ENCODE measurements at regions not wholly inside any gene's neighbourhood (a gene's known extent, or its start where the extent isn't known, plus 50 kb on each side); places are given as distances from the start of the nearest gene placed in this dataset.

GRCh38 chr2:139142252-139142880 is 362.2 kb upstream of the NXPH2 start:
- peak in 1 of 5 experiments; percentile 1 for DNase-seq

GRCh38 chr2:139124271-139124670 is 344.1 kb upstream of the NXPH2 start:
- no peak for DNase-seq

- no peak for DNase-seq
Measured at GRCh38 chr2:139123795-139124194, 343.6 kb upstream of the NXPH2 start.

- DNase-seq = no peak
Measured at GRCh38 chr2:139122711-139123158, 342.5 kb upstream of the NXPH2 start.

DNA sequence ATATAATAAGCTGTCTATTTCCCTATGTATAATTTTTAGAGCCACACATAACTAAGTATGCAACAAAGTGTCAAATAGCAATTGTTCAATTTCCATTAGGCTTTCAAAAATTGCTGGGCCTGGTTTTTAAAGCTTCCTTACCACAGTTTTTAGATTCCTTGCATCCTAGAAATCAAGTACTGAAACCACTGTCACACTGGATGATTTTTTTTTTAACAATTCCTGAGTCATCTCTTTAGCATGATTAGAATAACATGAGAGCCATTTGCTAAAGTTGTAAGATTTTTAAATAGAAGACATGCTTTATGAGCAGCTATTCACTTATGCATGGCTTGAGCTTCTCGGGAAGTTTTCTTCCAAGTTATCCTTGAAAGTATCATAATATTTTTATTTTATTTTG is 319.5 kb upstream of the NXPH2 start:
- DNase-seq = no peak

DNA sequence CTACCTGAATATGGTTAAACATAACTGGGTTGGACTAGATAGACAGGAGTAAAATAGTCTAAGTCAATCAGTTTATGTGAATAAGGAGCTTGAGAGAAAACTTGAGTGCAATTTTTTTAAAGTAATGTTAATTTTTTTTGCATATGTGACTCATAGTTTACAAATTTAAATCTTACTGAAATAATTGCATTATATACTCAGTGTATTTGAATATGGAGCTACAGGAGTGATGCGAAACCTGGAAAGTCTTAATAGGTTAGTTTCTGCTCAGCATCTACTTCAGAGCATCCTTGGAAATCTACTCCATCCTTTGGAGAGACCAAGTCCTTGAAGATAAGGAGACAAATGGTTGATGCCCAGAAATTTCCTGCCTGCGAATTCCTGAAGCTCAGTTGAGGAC is 318.8 kb upstream of the NXPH2 start:
- no peak for DNase-seq

DNA sequence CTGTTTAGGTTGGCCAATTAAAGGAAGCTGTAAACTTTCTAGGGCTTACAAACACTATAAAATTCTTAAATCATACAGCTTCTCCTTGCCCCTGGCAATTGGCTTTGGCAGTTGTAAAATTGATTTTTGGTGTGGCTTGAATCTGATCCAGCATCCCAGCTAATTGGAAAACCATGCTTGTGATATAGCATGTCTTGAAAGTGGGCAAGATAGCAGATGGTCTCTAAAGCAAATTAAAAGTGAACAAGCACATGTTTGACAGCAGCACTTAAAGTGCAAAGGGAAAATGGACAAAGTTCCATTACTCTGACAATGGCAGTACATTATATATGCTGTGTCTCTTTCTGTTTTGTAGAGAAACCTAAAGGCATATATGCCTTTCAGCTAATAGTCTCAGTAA is 302.9 kb upstream of the NXPH2 start:
- no peak for DNase-seq

DNA sequence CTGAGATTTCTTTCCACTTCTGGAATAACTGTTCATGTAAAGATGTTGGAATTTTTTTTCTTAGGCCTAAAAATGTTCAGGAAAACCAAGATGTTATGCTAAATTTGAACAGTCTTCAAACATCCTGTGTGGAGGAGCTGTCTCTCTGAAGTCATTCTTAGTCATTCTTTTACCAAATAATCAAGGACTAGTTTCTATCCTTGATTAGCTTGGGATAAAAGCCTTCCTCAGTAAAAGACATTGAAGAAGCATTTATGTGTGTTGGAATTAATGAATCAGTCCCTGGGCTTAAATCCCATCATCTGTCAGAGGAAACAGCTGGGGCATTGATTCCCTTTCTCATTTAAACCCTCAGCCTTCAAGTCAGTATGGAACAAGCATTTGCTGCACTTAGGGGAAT is 300.1 kb upstream of the NXPH2 start:
- no peak for DNase-seq

DNA sequence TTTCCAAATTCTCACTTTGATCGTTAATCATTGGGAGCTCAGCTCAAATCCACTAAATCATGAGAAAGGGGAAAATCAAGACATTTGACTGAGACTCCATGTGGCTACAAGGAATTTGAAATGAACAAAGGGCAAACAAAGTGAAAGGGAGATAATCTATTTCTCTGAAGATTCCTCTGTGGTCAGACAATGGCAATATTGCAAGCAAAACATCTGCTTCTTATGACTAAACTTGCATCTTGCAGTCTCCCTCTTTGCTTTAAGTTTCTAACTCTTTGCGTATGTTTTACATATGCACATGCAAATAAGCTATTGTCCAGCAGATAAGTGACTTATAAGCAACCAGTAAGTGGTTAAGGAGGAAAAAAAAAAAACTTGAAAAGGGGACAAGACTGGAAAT is 299.1 kb upstream of the NXPH2 start:
- DNase-seq = no peak

GRCh38 chr2:139078376-139078775 is 298.2 kb upstream of the NXPH2 start:
- DNase-seq = no peak

DNA sequence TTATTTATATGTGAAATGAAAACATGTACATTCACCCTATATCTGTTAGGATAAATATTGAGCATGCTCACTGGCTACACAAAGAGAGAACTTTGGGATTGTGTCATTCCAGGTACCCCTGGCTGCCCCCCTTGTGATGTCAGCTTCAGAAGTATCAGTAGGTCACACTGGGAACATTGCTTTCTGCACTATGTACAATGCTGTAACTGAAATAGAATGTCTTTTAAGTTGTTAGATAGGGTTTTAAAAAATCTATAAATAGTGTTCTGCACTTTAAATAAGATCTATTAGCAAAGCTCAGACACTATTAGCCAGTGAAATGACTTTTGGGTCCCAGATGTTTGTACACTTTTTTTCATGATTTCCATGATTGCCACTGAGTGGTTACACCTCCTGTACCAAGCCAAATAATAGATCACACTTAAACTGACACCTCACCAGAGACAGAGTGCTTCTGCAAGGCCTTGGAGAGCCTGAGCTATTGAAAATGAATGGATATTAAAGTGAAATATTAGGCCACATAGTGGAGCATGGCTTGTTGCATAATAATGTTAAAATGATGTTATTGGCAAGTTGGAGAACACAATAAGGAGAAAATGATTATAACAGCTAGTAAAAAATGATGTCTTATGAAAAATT is 297.0 kb upstream of the NXPH2 start:
- DNase-seq = no peak

GRCh38 chr2:139067874-139068273 is 287.7 kb upstream of the NXPH2 start:
- no peak for DNase-seq

DNA sequence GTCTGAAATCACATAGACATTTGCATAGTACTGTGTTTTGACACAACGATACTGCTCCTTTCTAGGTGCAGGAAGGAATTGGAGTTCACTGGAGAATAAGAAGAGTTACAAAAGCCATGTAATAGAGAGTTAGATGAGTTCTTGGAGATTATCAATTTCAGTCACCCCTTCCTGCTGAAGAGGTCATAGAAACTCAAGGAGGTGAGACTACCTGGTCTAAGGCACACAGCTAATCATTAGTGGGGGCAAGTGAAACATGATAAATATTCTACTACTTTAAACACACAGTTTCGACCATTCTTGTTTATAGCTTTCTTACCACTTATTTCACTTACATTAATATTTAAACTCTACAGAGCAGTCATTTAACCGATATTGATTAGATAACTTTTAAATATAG is 286.9 kb upstream of the NXPH2 start:
- no peak for DNase-seq

DNA sequence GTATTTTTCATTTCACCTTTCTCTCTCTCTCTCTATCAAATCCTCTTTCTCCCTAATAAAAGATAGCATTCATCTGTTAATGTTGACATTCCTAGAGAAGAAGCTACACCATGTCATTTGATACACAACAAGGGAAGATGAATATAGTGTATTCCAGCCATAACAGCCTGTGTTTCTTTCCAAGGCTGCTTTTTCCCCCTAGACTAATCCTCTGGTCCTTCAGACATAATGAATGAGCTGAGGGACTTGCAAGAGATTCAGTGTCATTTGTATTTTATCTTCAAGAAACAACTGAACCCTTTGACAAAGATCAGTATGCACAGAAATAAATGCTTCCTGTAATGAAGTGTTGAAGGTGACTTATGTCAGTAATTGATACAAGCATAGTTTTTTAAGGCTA is 284.0 kb upstream of the NXPH2 start:
- no peak for DNase-seq

GRCh38 chr2:139059617-139060016 is 279.4 kb upstream of the NXPH2 start:
- DNase-seq = no peak

DNA sequence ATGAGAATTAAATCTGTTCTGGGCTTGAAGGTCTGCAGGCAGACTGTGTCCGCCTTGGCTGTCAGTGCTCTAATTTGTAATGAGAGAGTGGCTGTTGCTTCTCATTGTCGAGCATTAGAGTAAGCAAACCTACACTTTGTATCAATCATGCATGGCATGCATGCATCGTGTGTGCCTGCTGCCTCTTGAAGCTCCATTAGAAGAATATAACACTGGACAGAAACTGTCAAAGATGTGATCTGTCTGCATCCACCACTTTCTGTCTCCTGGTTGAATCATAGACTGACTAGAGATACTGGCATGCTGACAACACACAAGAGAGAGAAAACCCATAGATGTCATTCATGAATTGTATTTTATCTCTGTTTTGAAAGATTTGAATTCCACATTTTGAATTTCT is 275.0 kb upstream of the NXPH2 start:
- no peak for DNase-seq

- no peak for DNase-seq
Measured at GRCh38 chr2:139048017-139048416, 267.8 kb upstream of the NXPH2 start.

DNA sequence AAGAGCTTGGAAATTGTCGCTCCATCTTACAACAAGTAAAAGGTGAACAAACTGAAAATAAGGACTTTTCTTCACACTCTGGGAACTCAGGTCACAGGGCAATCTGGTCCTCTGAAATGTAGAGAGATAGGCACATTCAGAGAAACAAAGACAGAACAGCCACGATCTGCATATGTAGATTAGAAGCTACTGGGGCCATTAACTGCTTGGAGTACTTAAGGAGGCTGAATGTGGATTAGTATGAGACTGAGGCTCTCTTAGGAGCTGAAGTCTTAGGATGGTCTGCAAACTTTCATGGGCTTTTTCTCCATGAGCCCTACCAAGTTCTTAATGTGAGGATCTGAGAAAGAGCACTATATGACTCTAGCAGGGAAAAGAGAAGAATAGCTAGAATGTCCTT is 265.3 kb upstream of the NXPH2 start:
- no peak for DNase-seq

DNA sequence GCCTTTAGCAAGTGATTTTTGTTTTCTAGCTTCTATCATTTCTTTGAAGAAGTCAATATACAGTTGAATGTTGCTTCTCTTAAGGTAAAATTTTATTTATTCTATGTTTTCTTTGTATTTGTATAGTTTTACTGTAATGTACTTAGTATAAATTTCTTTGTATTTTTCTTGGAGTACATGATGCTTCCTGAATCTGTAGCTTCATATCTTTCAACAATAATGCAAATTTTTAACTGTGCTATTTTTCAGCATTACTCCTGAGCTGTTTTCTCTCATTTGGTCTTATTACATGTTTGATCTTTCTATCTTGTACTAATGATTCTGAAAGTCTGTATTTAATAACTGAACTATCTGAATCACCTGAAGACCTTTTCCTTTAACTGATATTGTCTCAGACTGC is 253.9 kb upstream of the NXPH2 start:
- DNase-seq = no peak

GRCh38 chr2:139033300-139033699 is 253.1 kb upstream of the NXPH2 start:
- no peak for DNase-seq

GRCh38 chr2:139031722-139032121 is 251.5 kb upstream of the NXPH2 start:
- DNase-seq = no peak

DNA sequence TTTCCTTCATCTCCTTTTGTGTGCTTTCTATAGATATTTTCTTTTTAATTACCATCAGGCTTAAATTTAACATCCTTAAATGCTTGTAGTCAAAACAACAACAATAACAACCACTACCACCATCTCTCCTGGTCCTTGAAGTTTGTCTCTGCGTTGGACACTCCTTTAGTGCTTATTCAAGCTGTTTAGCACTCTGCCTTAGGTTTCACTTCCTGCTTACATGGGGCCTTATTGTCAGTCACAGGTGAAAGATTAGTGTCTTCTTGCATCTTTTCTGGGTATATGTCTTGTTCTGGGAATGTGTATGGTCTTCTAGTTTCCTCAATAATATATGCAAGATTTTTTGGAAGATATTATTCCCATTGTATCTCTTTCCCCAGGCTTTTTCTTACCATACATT is 240.1 kb upstream of the NXPH2 start:
- DNase-seq = no peak

GRCh38 chr2:139018252-139018651 is 238.1 kb upstream of the NXPH2 start:
- DNase-seq = no peak

DNA sequence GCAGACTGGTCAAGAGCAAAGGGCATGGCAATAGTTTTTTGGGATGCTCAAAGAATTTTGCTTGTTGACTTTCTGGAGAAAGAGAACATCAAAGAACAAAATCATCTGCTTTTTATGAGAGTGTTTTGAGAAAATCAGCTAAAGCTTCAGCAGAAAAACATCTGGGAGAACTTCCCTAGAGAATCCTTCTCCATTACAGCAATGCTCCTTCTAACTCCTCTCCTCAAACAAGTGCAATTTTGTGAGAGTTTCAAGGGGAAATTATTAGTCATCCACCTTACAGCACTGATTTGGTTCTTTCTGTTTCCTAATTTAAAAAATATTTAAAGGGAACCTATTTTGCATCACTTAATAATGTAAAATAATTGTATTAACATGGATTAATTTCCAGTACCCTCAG is 226.9 kb upstream of the NXPH2 start:
- no peak for DNase-seq
